Endothelial cell of umbilical vein (primary cell): ENCODE measurements at regions not wholly inside any gene's neighbourhood (a gene's known extent, or its start where the extent isn't known, plus 50 kb on each side); places are given as distances from the start of the nearest gene placed in this dataset.
"Not testable (repeated sequence)": the region's sequence is repeated elsewhere in the genome, so short reads cannot be mapped to it uniquely, and the experiment has no call there.

Source experiments
- BruUV-seq: library from RNA; stranded (reverse); fragments of 400-500 nt; replicated peaks from 2 replicates; lab custom pipeline; 2021; lab: Mats Ljungman, UMichigan
- CTCF ChIA-PET: fragments of 300-600, 350-600 bp; sonication (Branson Sonifier 250); formaldehyde crosslinking; loops from one replicate; lab custom pipeline; 2021; ENCODE audit warnings: antibody characterized with exemption, inconsistent platforms; lab: Charles Lee
- POLR2A ChIA-PET: fragments of 300-600, 350-600 bp; sonication (Branson Sonifier 250); formaldehyde crosslinking; loops from one replicate; lab custom pipeline; 2021; ENCODE audit warnings: antibody characterized with exemption, inconsistent platforms; lab: Charles Lee
- DNase-seq: peaks from one replicate; pipeline ENCODE4 v3.0.0-alpha.2; 2011; ENCODE audit warnings: low read depth, low spot score
- FAIRE-seq: peaks from 2 replicates; lab custom pipeline; 2011; peaks lifted over from hg19 to GRCh38; lab: Jason Lieb, UNC
- H2AFZ ChIP-seq: 2 replicates; pipeline ENCODE4 v1.6.0; 2012; ENCODE audit warnings: low read depth, low read length, control low read depth, inconsistent platforms
- H3K27ac ChIP-seq: 2 replicates; pipeline ENCODE4 v1.5.1; 2011; ENCODE audit warnings: low read depth, mild to moderate bottlenecking, control low read depth, low read length, moderate library complexity; ENCODE audit not compliant: insufficient read depth
- H3K27me3 ChIP-seq, 2 experiments: 2 replicates each; pipeline versions ENCODE4 v1.6.0 to v1.6.1; 2011; ENCODE audit warnings: low read length in 2 of 2, mixed read lengths in 1 of 2; ENCODE audit not compliant: control insufficient read depth in 2 of 2, insufficient read depth in 2 of 2
- H3K36me3 ChIP-seq, 2 experiments: 2 replicates in 1 of 2; 3 replicates in 1 of 2; pipeline ENCODE4 v1.5.1; 2011; ENCODE audit warnings: low read length in 2 of 2, mild to moderate bottlenecking in 1 of 2, moderate library complexity in 1 of 2; ENCODE audit not compliant: control insufficient read depth in 2 of 2, insufficient read depth in 2 of 2; ENCODE audit errors: extremely low read depth in 1 of 2
- H3K4me1 ChIP-seq: 3 replicates; pipeline ENCODE4 v1.5.1; 2011; ENCODE audit warnings: mild to moderate bottlenecking, low read length; ENCODE audit not compliant: control insufficient read depth, insufficient read depth; ENCODE audit errors: extremely low read depth
- H3K4me2 ChIP-seq: 2 replicates; pipeline ENCODE4 v1.6.1; 2011; ENCODE audit warnings: low read length, control low read depth, mixed read lengths; ENCODE audit not compliant: insufficient read depth
- H3K4me3 ChIP-seq, 3 experiments: fragments of 200-600 bp in 1 of 3; sonication (generic), shearing (Covaris generic) in 1 of 3; replicated peaks in 1 of 3; 2 replicates each; pipeline ENCODE4 v1.5.1; 2011 to 2016; ENCODE audit warnings: control low read depth in 3 of 3, low read length in 3 of 3, mild to moderate bottlenecking in 2 of 3, inconsistent platforms in 1 of 3, low read depth in 1 of 3, moderate library complexity in 1 of 3; ENCODE audit not compliant: insufficient read depth in 1 of 3
- H3K79me2 ChIP-seq: 2 replicates; pipeline ENCODE4 v1.6.0; 2012; ENCODE audit warnings: low read length, inconsistent platforms; ENCODE audit not compliant: control insufficient read depth, insufficient read depth
- H3K9ac ChIP-seq: replicated peaks from 2 replicates; pipeline ENCODE3; 2011; ENCODE audit warnings: low read length, control low read depth; ENCODE audit not compliant: insufficient read depth; ENCODE audit errors: extremely low read depth
- H3K9me1 ChIP-seq: replicated peaks from 3 replicates; pipeline ENCODE4 v1.6.0; 2011; ENCODE audit warnings: mild to moderate bottlenecking, low read length; ENCODE audit not compliant: control insufficient read depth, insufficient read depth; ENCODE audit errors: extremely low read depth
- H3K9me3 ChIP-seq: replicated peaks from 2 replicates; pipeline ENCODE4 v1.5.1; 2012; ENCODE audit warnings: low read length, inconsistent platforms; ENCODE audit not compliant: control insufficient read depth, insufficient read depth
- H4K20me1 ChIP-seq: replicated peaks from 2 replicates; pipeline ENCODE3; 2011; ENCODE audit warnings: mild to moderate bottlenecking, low read length; ENCODE audit not compliant: control insufficient read depth, insufficient read depth; ENCODE audit errors: extremely low read depth
- EZH2 ChIP-seq: IDR thresholded peaks from 2 replicates; pipeline ENCODE4 v1.6.1; 2012; ENCODE audit warnings: borderline replicate concordance, low read depth, mild to moderate bottlenecking, moderate library complexity, low read length, inconsistent platforms; ENCODE audit not compliant: severe bottlenecking
- FOS ChIP-seq: IDR thresholded peaks from 2 replicates; pipeline ENCODE4 v1.6.1; 2011; ENCODE audit warnings: mild to moderate bottlenecking, low read length, moderate library complexity, borderline replicate concordance; ENCODE audit not compliant: insufficient read depth
- GATA2 ChIP-seq: IDR thresholded peaks from 2 replicates; pipeline ENCODE4 v1.7.0; 2011; ENCODE audit warnings: low read depth, mild to moderate bottlenecking, moderate library complexity, mixed read lengths, low read length; ENCODE audit not compliant: insufficient read length, insufficient read depth
- JUN ChIP-seq: IDR thresholded peaks from 2 replicates; pipeline ENCODE4 v1.6.1; 2011; ENCODE audit warnings: borderline replicate concordance, low read depth; ENCODE audit not compliant: insufficient read length, insufficient read depth
- MYC ChIP-seq: IDR thresholded peaks from one replicate; pipeline ENCODE4 v1.6.1; 2011; ENCODE audit warnings: mild to moderate bottlenecking, low read depth, low read length
- POLR2A ChIP-seq: IDR thresholded peaks from 2 replicates; pipeline ENCODE4 v1.6.1; 2012; ENCODE audit warnings: low read depth, mild to moderate bottlenecking, control low read depth, low read length
- POLR2AphosphoS5 ChIP-seq: IDR thresholded peaks from 2 replicates; pipeline ENCODE4 v1.6.1; 2012; ENCODE audit warnings: low read depth, mild to moderate bottlenecking, control low read depth, low read length, moderate library complexity; ENCODE audit not compliant: insufficient read depth
- dilution Hi-C: fragments of 300-500 bp; cut with MboI; formaldehyde crosslinking; loops from one replicate; pipeline ENCODE4 v1.15.0; 2019; ENCODE audit warnings: low sequenced_read_pairs; ENCODE audit not compliant: extremely low pct_ligation_motif_present
- intact Hi-C: fragments of 100-400 bp; cut with micrococcal nuclease; formaldehyde crosslinking; loops from one replicate; pipeline ENCODE4 v1.10.0; 2022
- TF ChIP-seq, protein P1 (sequence below), 2 donors: IDR thresholded peaks; 1 replicate in 1 of 2; 2 replicates in 1 of 2; pipeline ENCODE4 v1.5.1; 2011; ENCODE audit warnings: low read length in 2 of 2, mild to moderate bottlenecking in 2 of 2, moderate library complexity in 2 of 2, control low read depth in 1 of 2, inconsistent platforms in 1 of 2, low read depth in 1 of 2; ENCODE audit not compliant: insufficient read depth in 1 of 2; ENCODE audit errors: extremely low read depth in 1 of 2
- TF ChIP-seq, protein P2 (sequence below): IDR thresholded peaks from 2 replicates; pipeline ENCODE4 v1.6.1; 2011; ENCODE audit not compliant: insufficient read depth, insufficient read length

GRCh38 chr1:199089393-199090122 lies 450.7 kb downstream of the PTPRC start:
- H3K4me1 ChIP-seq: no peaks in the 10 kb centered on the region
- H3K9ac ChIP-seq: no peak overlapping the region
- no peaks in the 10 kb centered on the region for H3K36me3 ChIP-seq
- no peak overlapping the region for H3K4me3 ChIP-seq
- H2AFZ ChIP-seq: no peak overlapping the region
- no peak overlapping the region for H3K4me2 ChIP-seq
- no TSS peak for BruUV-seq
- H4K20me1 ChIP-seq: no peaks in the 10 kb centered on the region
- H3K27me3 ChIP-seq: no peaks in the 10 kb centered on the region
- no peaks in the 10 kb centered on the region for H3K9me1 ChIP-seq
- FAIRE-seq: no peak
- no peaks in the 10 kb centered on the region for H3K9me3 ChIP-seq
- intact Hi-C loops (no loop called here), dilution Hi-C loops (no loop called here)
- H3K27ac ChIP-seq: no peak overlapping the region
- TF ChIP-seq GATA2: no peak
- TF ChIP-seq EZH2: no peak
- TF ChIP-seq POLR2A: no peak
- no peak for TF ChIP-seq JUN
- no peak for TF ChIP-seq MYC
- TF ChIP-seq, protein P1, sequence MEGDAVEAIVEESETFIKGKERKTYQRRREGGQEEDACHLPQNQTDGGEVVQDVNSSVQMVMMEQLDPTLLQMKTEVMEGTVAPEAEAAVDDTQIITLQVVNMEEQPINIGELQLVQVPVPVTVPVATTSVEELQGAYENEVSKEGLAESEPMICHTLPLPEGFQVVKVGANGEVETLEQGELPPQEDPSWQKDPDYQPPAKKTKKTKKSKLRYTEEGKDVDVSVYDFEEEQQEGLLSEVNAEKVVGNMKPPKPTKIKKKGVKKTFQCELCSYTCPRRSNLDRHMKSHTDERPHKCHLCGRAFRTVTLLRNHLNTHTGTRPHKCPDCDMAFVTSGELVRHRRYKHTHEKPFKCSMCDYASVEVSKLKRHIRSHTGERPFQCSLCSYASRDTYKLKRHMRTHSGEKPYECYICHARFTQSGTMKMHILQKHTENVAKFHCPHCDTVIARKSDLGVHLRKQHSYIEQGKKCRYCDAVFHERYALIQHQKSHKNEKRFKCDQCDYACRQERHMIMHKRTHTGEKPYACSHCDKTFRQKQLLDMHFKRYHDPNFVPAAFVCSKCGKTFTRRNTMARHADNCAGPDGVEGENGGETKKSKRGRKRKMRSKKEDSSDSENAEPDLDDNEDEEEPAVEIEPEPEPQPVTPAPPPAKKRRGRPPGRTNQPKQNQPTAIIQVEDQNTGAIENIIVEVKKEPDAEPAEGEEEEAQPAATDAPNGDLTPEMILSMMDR (IDR thresholded peaks at IDR 0.05; ENCODE audit: extremely low read depth in 1 of 2, insufficient read depth in 1 of 2, low read depth in 1 of 2, low read length in 2 of 2): no peak
- TF ChIP-seq, protein P2, sequence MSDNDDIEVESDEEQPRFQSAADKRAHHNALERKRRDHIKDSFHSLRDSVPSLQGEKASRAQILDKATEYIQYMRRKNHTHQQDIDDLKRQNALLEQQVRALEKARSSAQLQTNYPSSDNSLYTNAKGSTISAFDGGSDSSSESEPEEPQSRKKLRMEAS: no peak
- no peak for TF ChIP-seq FOS
- TF ChIP-seq POLR2AphosphoS5: no peak
- H3K79me2 ChIP-seq: no peaks in the 10 kb centered on the region
- no peak for DNase-seq
- CTCF ChIA-PET: no interaction called here
- POLR2A ChIA-PET: no interaction called here

GRCh38 chr1:199095628-199096027 lies 456.8 kb downstream of the PTPRC start:
- CTCF ChIA-PET, H3K4me1 ChIP-seq: not testable (repeated sequence)

More at GRCh38 chr1:199095628-199096027, 456.8 kb downstream of the PTPRC start:
- H3K36me3 ChIP-seq, H3K9me1 ChIP-seq, H3K4me3 ChIP-seq, H3K9ac ChIP-seq, intact Hi-C loops, dilution Hi-C loops, H3K27me3 ChIP-seq, POLR2A ChIA-PET, H4K20me1 ChIP-seq, H3K9me3 ChIP-seq, DNase-seq, H3K79me2 ChIP-seq, H3K4me2 ChIP-seq, H2AFZ ChIP-seq, BruUV-seq, FAIRE-seq, H3K27ac ChIP-seq: not testable (repeated sequence)
